ENCODE measurements at regions not wholly inside any gene's neighbourhood (a gene's known extent, or its start where the extent isn't known, plus 50 kb on each side); places are given as distances from the start of the nearest gene placed in this dataset.

DNA sequence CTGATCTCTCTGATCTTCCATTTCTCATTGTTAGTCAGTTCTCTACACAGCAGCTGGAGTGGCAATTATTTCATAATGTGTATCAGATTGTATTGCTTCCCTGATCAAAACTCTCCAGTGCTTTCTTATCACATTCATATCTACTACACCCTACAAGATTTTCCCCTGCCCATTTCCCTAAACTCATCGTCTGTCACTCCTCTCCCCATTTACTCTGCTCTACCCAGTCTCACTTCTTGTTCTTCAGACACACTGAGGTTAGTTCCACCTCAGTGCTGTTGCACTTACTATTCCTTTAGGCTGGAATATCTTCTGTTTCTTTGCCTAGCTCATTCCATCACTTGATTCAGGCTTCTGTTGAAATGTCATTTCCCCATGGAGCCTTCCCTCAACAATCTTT lies 197.1 kb downstream of the SATB1 start:
- TF ChIP-seq CTCF (IDR thresholded peaks at IDR 0.05) = no peak

GRCh38 chr3:18225709-18226108 lies 199.4 kb downstream of the SATB1 start:
- H3K27me3 ChIP-seq = no peaks in the 10 kb centered on the region
- H3K4me3 ChIP-seq = no peak overlapping the region
- DNase-seq = no peak
- no peak overlapping the region for H3K27ac ChIP-seq
- H3K36me3 ChIP-seq = no peaks in the 10 kb centered on the region
- intact Hi-C loops (cut with DNase I) = no loop called here
- no peaks in the 10 kb centered on the region for H3K4me1 ChIP-seq
- H3K9ac ChIP-seq (ENCODE audit: low read depth in 2 of 2, low read length in 2 of 2) = no peak overlapping the region
- no peaks in the 10 kb centered on the region for H3K9me3 ChIP-seq
- TF ChIP-seq CTCF (IDR thresholded peaks at IDR 0.05) = no peak

More for the DNA sequence above, 197.1 kb downstream of the SATB1 start:
- Histone ChIP-seq H3K4me1 (no peaks in the 10 kb centered on the region), H3K9ac (ENCODE audit: low read depth in 2 of 2, low read length in 2 of 2) (no peak overlapping the region), H3K4me3 (no peak overlapping the region), H3K36me3 (no peaks in the 10 kb centered on the region), H3K27ac (no peak overlapping the region), H3K9me3 (no peaks in the 10 kb centered on the region), H3K27me3 (no peaks in the 10 kb centered on the region)
- intact Hi-C loops (cut with DNase I) = no loop called here
- no peak for DNase-seq

GRCh38 chr3:18224426-18224825 lies 200.7 kb downstream of the SATB1 start:
- no peaks in the 10 kb centered on the region for H3K36me3 ChIP-seq
- H3K9me3 ChIP-seq = no peaks in the 10 kb centered on the region
- H3K27me3 ChIP-seq = no peaks in the 10 kb centered on the region
- DNase-seq = no peak
- H3K9ac ChIP-seq (ENCODE audit: low read depth in 2 of 2, low read length in 2 of 2) = no peak overlapping the region
- intact Hi-C loops (cut with DNase I) = no loop called here
- no peak overlapping the region for H3K4me3 ChIP-seq
- H3K4me1 ChIP-seq = no peaks in the 10 kb centered on the region
- TF ChIP-seq CTCF (IDR thresholded peaks at IDR 0.05) = no peak
- H3K27ac ChIP-seq = no peak overlapping the region

DNA sequence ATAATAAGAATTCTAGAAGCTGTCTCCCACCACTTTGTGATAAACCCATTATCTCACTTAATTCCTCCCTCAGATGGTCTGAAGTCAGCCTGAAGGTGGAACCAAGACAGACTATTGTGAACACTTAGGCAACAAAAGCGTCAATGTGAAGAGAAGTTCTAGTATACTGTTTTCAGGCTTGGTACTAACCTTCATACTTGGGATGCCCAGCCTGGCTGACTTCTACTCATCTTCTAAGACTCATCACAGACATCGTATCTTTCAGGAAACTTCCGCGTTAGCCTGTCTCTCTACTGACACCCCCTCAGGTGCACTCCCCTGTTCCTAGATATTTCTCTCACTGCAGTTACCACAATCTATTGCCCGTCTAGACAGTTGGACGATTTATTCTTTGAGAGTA lies 201.2 kb downstream of the SATB1 start:
- H3K4me3 ChIP-seq = no peak overlapping the region
- no peak for TF ChIP-seq CTCF (IDR thresholded peaks at IDR 0.05)
- no peak for DNase-seq
- H3K27me3 ChIP-seq = no peaks in the 10 kb centered on the region
- no peaks in the 10 kb centered on the region for H3K36me3 ChIP-seq
- H3K4me1 ChIP-seq = no peaks in the 10 kb centered on the region
- H3K9me3 ChIP-seq = no peaks in the 10 kb centered on the region
- H3K27ac ChIP-seq = no peak overlapping the region
- intact Hi-C loops (cut with DNase I) = no loop called here
- H3K9ac ChIP-seq (ENCODE audit: low read depth in 2 of 2, low read length in 2 of 2) = no peak overlapping the region

- Histone ChIP-seq H3K9me3 (no peaks in the 10 kb centered on the region), H3K4me1 (no peaks in the 10 kb centered on the region), H3K9ac (ENCODE audit: low read depth in 2 of 2, low read length in 2 of 2) (no peak overlapping the region), H3K27ac (no peak overlapping the region), H3K36me3 (no peaks in the 10 kb centered on the region), H3K4me3 (no peak overlapping the region), H3K27me3 (no peaks in the 10 kb centered on the region)
- TF ChIP-seq CTCF (IDR thresholded peaks at IDR 0.05) = no peak
- intact Hi-C loops (cut with DNase I) = no loop called here
- DNase-seq = no peak
Observed at GRCh38 chr3:18223571-18223970, 201.6 kb downstream of the SATB1 start.

DNA sequence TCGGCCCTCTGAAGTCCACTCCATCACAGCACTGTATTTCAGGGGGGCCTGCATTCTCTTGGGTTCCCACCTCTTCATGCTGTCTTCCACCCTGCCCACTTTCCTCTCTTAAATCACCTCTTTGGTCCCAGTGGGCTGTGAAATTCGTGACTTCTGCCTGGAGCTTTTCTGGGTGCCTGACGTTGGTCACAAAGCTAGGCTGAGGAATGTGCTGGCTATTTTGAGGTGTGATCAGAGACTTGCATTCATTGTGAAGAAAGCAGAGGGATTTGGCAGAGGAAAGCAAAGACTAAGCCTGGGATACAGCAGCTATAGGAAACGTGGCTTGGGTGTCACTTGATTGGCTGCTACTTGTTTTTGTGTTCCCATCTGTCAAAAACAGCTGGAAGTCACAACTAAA lies 202.5 kb downstream of the SATB1 start:
- Histone ChIP-seq H3K27ac (no peak overlapping the region), H3K4me3 (no peak overlapping the region), H3K4me1 (no peaks in the 10 kb centered on the region), H3K36me3 (no peaks in the 10 kb centered on the region), H3K9me3 (no peaks in the 10 kb centered on the region), H3K27me3 (no peaks in the 10 kb centered on the region), H3K9ac (ENCODE audit: low read depth in 2 of 2, low read length in 2 of 2) (no peak overlapping the region)
- intact Hi-C loops (cut with DNase I) = no loop called here
- DNase-seq = no peak
- no peak for TF ChIP-seq CTCF (IDR thresholded peaks at IDR 0.05)
